ENCODE measurements at regions not wholly inside any gene's neighbourhood (a gene's known extent, or its start where the extent isn't known, plus 50 kb on each side); places are given as distances from the start of the nearest gene placed in this dataset.

- peak overlapping the region; percentile 19 for H2AFZ ChIP-seq (ENCODE audit: control insufficient read depth, low read length)
- H4K20me1 ChIP-seq (ENCODE audit: control insufficient read depth, extremely low read depth, insufficient read depth, low read length): no peaks in the 10 kb centered on the region
- H3K4me3 ChIP-seq (ENCODE audit: control insufficient read depth in 2 of 3, extremely low read depth in 1 of 3, insufficient read depth in 2 of 3, low read depth in 1 of 3, low read length in 3 of 3): no peak overlapping the region
- H3K79me2 ChIP-seq (ENCODE audit: control insufficient read depth, insufficient read depth, low read length): no peaks in the 10 kb centered on the region
- no peaks in the 10 kb centered on the region for H3K27me3 ChIP-seq (ENCODE audit: control insufficient read depth, extremely low read depth, insufficient read depth, low read length)
- no peaks in the 10 kb centered on the region for H3K36me3 ChIP-seq (ENCODE audit: control insufficient read depth in 2 of 2, extremely low read depth in 1 of 2, insufficient read depth in 2 of 2, low read length in 2 of 2)
- no peak overlapping the region for H3K9ac ChIP-seq (ENCODE audit: control insufficient read depth, extremely low read depth, insufficient read depth, low read length)
- TF ChIP-seq CTCF (optimal IDR thresholded peaks at IDR 0.05 in 1 of 3, IDR thresholded peaks at IDR 0.05 in 1 of 3, conservative IDR thresholded peaks at IDR 0.05 in 1 of 3; ENCODE audit: extremely low read depth in 1 of 3, insufficient read depth in 2 of 3, low read length in 3 of 3) (no peak), EZH2 (IDR thresholded peaks at IDR 0.05; ENCODE audit: low read length) (no peak)
- peak; percentile 93 for FAIRE-seq
- H3K4me2 ChIP-seq (ENCODE audit: control insufficient read depth, extremely low read depth, insufficient read depth, low read depth, low read length): peak overlapping the region; percentile 49
- H3K9me1 ChIP-seq (ENCODE audit: control insufficient read depth, extremely low read depth, insufficient read depth, low read length): no peaks in the 10 kb centered on the region
- dilution Hi-C loops (cut with MboI; ENCODE audit: extremely low pct_ligation_motif_present, low sequenced_read_pairs): no loop called here
- H3K4me1 ChIP-seq (ENCODE audit: control insufficient read depth, extremely low read depth, insufficient read depth, low read length): peaks cover 69% of the 10 kb centered on the region
- peak overlapping the region; percentile 77 for H3K27ac ChIP-seq (ENCODE audit: control insufficient read depth, insufficient read depth, low read length)
- no peaks in the 10 kb centered on the region for H3K9me3 ChIP-seq (ENCODE audit: control insufficient read depth, low read depth, low read length)
- DNase-seq (ENCODE audit: low read depth, low spot score): peak; percentile 38
Measured at GRCh38 chr11:121894581-121894980, 221.4 kb downstream of the BLID start.

GRCh38 chr11:121892863-121893262, 223.2 kb downstream of the BLID start:
- DNase-seq (ENCODE audit: low read depth, low spot score): peak; percentile 53
- TF ChIP-seq CTCF (optimal IDR thresholded peaks at IDR 0.05 in 1 of 3, IDR thresholded peaks at IDR 0.05 in 1 of 3, conservative IDR thresholded peaks at IDR 0.05 in 1 of 3; ENCODE audit: extremely low read depth in 1 of 3, insufficient read depth in 2 of 3, low read length in 3 of 3) (no peak), EZH2 (IDR thresholded peaks at IDR 0.05; ENCODE audit: low read length) (no peak)
- H3K9me1 ChIP-seq (ENCODE audit: control insufficient read depth, extremely low read depth, insufficient read depth, low read length): no peaks in the 10 kb centered on the region

More at GRCh38 chr11:121892863-121893262, 223.2 kb downstream of the BLID start:
- peak; percentile 90 for FAIRE-seq
- Histone ChIP-seq H3K9me3 (ENCODE audit: control insufficient read depth, low read depth, low read length) (no peaks in the 10 kb centered on the region), H3K27ac (ENCODE audit: control insufficient read depth, insufficient read depth, low read length) (no peak overlapping the region), H3K27me3 (ENCODE audit: control insufficient read depth, extremely low read depth, insufficient read depth, low read length) (no peaks in the 10 kb centered on the region), H3K9ac (ENCODE audit: control insufficient read depth, extremely low read depth, insufficient read depth, low read length) (no peak overlapping the region), H3K4me3 (ENCODE audit: control insufficient read depth in 2 of 3, extremely low read depth in 1 of 3, insufficient read depth in 2 of 3, low read depth in 1 of 3, low read length in 3 of 3) (no peak overlapping the region), H2AFZ (ENCODE audit: control insufficient read depth, low read length) (no peak overlapping the region), H3K4me1 (ENCODE audit: control insufficient read depth, extremely low read depth, insufficient read depth, low read length) (peaks cover 72% of the 10 kb centered on the region), H3K4me2 (ENCODE audit: control insufficient read depth, extremely low read depth, insufficient read depth, low read depth, low read length) (peak overlapping the region; percentile 50), H3K79me2 (ENCODE audit: control insufficient read depth, insufficient read depth, low read length) (no peaks in the 10 kb centered on the region), H4K20me1 (ENCODE audit: control insufficient read depth, extremely low read depth, insufficient read depth, low read length) (no peaks in the 10 kb centered on the region), H3K36me3 (ENCODE audit: control insufficient read depth in 2 of 2, extremely low read depth in 1 of 2, insufficient read depth in 2 of 2, low read length in 2 of 2) (no peaks in the 10 kb centered on the region)
- dilution Hi-C loops (cut with MboI; ENCODE audit: extremely low pct_ligation_motif_present, low sequenced_read_pairs): no loop called here

All from keratinocyte (primary cell).